HS-5 (cell line): ENCODE measurements at regions not wholly inside any gene's neighbourhood (a gene's known extent, or its start where the extent isn't known, plus 50 kb on each side); places are given as distances from the start of the nearest gene placed in this dataset.
A peak's percentile ranks its signal among the peaks of the same experiment; 100 is the strongest.

ENCODE experiments used
- DNase-seq: peaks from one replicate; pipeline ENCODE4 v3.0.0-alpha.2; 2012; ENCODE audit warnings: low read depth

DNA sequence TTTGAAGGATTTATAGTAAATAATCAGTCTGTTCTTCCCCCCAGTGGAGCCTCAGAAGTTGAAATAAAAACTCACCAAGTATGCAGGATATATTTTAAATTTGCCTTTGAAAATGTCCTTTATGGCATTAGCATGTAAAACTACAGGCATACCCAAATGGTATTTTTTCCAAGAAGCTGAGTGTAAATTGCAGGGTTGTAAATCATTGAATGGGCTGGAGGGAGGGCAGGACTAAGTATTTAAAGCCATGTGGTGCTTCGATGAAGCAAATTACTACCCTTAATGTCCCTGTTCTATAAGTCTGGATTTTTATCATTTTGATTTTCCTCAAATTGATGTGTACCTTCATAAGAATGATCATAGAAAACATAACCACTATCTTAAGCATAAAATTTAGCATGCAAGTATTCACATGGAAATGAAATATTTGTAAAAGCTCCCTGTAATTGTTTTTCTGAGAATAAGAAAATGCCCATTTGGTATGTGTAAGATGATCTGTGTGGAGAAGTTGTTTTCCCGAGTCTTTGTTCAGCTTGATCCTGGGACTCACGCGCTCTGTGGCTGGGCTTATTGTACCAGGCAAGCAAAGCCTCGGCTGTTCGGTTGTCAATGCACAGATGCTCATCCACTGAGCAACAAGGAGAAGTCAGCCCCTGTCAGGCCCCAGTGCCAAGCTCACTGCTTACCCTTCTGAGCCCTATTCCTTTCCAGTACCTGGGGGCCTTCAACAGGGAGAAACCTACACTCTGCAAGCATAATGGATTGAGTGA, 66.7 kb downstream of the CD164 start:
- no peak for DNase-seq

DNA sequence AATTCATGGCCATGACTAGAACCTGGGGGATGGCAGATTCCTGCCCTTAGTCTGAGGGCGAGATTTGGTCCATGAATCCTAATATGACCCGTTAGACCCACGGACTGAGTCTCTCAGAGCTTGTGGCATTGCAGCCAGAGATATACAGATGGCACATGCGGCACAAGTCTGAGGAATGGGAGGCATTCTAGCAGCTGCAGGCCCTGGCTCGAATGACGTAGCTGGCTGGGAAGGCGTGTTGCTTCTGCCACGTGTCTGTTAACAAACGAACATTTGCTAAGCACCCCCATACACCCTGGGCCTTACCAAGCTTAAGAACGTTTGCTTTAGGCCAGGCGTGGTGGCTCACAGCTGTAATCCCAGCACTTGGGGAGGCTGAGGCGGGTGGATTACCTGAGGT, 68.0 kb downstream of the CD164 start:
- DNase-seq: no peak

GRCh38 chr6:109313139-109313538, 69.1 kb downstream of the CD164 start:
- no peak for DNase-seq

DNA sequence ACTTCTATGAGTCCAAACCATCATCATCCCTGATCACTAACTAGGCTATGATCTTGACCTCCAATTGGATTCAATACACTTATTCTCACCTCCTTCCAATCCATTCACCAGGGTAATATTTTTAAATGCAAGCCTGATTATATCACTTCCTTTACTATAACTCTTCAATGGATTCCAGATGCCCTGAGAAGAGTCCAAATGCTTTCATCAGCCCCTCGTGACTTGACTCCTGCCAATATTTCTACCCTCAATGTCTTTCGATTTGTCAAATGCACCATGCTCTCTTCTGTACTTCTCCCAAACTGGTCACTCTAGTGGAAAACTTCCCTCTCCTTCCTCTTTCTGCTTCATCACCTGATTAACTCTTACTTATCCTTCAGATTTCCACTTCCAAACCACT, 70.8 kb downstream of the CD164 start:
- DNase-seq: no peak

DNA sequence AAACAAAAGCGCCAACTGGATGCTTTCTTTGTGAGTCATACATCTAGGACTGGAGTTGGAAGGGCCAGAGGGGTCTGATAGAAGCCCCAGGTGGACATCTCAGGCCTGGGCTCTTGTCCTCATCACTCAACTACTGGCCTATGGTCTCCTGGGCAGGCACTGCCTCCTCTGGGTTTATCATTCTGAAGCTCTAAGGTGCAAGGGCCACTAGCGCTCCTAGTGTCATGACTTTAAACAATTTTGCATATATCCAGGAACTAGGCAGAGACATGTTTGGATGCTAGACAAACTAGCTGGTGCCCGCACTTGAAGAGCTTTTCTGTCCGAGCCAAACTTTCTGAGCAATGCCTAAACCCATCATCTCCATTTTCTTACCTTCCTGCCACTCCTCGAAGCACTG, 72.3 kb downstream of the CD164 start:
- no peak for DNase-seq

GRCh38 chr6:109308018-109308492, 74.2 kb downstream of the CD164 start:
- DNase-seq: peak; percentile 89

DNA sequence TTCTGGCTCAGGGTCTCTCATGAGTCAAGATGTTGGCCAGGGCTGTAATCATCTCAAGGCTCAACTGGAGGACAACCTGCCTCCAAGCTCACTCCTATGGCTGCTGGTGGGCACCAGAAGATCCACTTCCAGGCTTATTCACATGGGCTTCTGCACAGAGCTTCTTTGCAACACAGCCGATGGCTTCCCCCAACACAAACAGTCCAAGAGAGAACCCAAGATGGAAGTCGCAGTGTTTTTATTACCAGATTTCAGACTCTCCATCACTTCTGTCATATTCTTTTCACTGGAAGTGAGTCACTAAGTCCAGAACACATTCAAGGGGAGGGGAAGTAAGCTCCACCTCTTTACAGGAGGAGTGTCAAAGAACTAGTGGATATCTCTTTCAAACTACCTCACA, 75.5 kb downstream of the CD164 start:
- DNase-seq: no peak

GRCh38 chr6:109305028-109305427, 77.2 kb downstream of the CD164 start:
- DNase-seq: no peak

DNA sequence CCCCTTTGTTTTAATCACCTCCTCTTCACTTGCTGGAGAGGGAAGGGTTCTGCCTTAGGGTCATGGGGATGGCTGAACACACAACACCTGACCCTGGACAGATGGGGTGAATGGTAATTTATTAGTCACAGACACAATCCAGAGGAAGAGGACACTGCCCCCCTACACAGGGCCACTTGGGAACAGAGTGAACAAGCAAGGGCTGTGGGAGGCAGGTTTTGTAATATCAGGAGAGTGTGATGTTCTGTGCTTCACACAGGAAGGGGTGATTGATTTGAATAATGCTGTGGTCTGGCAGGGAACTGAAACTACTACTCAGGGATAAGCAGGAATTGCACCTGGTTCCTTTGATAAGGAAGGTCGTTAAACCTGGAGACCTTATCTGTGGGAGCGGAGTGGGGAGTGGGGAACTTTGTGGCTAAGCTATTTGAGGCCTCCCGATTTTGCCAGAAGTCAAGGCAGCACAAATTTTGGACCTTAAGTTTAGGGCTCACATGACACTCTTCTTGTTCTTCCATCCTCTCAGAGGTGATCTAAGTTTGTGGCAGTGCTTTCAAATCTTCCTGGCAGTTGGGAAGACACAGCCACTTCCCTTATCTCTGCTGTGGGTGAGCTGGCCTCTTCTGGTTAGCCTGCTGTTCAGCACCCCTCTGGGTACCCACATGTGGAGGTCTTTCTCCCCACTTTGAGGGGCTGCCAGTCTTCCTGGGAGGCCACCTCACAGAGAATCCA, 77.8 kb downstream of the CD164 start:
- no peak for DNase-seq

- DNase-seq: no peak
Observed at GRCh38 chr6:109303640-109304283, 78.5 kb downstream of the CD164 start.

DNA sequence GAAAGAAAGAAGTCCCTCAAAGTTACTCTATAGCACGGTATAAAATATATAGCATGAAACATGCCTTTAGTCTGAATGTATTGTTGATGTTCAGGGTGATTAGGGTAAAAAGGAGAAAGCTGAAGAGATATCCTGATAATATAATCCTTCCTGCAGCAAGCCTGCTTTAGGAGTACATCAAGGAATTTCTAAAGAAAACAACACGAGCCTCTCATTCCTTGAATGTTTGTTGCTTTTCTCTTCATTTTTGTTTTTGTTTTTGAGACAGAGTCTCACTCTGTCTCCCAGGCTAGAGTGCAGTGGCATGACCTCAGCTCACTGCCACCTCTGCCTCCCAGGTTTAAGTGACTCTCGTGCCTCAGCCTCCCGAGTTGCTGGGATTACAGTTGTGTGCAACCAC, 79.1 kb downstream of the CD164 start:
- DNase-seq: no peak

DNA sequence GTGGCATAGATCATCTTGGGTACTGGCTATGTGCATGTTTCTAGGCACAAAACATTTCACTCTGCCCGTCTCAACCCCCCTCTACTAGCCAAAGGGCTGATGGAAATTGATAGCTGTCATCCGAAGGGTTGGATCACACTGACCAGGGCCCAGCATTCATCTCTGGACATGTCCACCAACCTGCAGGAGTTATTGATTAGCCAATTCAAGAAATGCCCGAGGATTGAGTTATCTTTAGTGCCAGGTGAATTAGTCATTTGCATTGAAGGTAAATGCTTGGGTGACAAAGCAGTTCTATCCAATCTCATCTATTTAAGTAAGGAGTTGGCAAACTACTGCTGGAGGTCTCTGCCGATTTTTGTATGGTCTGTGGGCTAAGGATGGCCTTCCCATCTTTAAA, 80.1 kb downstream of the CD164 start:
- DNase-seq: no peak

GRCh38 chr6:109301418-109301817, 80.8 kb downstream of the CD164 start:
- DNase-seq: no peak

DNA sequence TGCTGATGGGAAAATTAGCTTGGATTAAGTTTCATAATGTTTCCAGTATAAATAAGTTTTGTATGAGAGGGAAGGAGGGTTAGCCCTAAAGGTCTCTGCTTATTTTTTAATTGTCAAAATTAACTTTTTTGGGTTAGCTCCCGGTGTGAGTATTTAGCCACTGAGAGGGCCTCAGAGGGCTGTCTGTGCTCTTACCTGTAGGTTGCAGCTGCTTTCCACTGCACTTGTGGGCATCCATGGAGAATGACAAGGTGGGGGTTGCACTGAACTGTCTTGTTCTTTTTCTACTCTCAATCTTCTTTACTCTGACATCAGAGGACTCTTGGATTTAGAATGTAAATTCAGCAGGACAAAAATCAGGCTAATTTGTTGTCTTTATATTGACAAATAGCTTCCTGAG, 81.4 kb downstream of the CD164 start:
- no peak for DNase-seq

DNA sequence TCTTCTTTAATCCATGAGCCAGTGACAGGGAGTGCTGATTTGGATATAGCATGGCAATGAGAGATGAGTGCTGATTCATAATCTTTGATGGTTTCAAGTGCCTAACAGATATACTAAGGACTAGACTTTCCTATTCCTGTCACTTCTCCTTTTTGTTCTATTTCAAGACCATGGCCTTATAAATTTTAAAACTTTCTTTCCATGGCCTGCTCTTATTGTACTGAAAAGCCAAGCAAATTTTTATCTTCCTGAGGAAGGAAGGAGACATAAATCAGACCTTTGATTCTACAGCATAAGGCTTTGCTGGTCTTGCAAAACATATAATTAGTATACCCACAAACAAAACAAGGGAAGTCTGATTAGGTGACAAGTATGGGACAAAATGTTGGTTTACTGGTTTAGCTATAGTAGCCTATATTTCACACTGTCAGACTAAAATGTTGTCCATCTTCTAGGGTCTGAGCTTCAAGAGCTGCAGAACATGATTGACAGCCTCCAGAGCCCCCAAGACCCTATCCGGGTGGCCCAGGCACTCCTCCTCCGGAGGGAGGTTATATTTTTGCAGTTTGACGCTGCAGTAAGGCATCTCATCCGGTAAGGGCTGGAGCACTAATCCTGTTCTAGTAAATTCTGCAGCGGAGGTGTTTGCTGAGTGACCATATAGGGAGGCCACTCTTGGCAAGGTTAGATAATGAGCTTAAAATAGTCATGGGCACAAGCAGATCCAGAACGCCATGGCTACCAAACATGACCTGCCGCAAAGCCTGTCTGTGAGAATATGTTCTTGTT, 82.3 kb downstream of the CD164 start:
- DNase-seq: no peak

- no peak for DNase-seq
Observed at GRCh38 chr6:109299265-109299607, 83.0 kb downstream of the CD164 start.

DNA sequence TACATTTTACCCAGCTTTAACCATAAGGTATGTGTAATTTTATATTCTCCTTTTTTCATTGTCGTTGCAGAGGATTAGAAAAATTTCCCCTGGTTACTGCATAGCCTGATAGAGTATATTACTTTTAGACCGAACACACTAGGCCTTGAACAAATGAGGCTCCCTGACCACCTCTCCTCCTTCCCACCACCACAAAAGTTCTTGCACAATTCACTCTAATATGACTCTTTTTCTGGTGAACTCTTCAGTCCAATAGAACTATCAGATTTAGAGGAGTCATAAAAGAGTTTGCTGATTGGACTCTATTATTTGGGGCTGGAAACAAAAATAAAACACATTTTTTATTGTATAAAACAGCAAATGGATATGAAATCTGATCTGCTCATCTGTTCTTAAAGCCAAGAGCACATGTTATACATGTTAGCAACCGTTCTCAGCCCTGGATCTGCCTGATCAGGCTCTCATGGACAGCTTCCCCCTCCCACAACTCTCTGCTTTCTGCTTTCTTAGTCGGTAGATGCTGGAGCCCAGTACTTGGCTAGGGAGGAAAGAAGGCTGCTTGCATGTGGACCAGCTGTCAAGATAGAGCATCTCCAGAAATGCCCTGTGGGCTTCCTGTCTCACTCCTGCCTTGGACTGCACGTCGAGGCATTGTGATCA, 83.5 kb downstream of the CD164 start:
- no peak for DNase-seq

DNA sequence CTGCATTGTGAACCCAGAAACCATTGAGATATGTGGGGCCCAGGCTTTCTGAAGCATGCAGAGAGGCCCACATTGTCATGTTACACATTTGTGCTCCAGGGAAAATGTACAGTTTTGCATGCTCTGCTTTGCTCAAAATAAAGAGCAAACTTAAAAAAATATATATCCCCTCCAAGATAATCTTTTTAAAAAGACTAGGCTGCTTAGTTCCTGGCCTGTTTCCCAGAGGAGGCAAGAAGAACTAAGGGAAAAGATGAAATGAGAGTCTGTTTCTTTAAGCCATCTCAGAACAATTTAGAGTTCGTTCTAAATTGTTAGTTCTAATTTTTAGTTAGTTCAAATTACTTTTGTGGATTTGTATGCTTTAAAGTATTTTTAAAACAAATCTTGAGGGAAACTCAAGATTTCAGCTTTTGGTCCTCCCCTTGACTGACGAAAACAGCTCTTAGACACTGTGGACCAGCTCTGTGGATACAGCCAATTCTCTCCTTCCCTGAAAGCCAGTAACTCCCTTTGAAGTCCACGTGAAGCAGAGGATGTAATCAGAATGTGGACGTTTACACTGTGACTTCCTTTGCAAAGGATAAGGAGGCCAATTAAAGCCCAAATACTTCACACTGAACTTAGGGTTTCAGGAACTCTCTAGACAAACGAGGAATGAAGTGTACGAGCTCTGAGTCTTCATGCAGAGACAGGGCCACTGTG, 84.7 kb downstream of the CD164 start:
- no peak for DNase-seq

DNA sequence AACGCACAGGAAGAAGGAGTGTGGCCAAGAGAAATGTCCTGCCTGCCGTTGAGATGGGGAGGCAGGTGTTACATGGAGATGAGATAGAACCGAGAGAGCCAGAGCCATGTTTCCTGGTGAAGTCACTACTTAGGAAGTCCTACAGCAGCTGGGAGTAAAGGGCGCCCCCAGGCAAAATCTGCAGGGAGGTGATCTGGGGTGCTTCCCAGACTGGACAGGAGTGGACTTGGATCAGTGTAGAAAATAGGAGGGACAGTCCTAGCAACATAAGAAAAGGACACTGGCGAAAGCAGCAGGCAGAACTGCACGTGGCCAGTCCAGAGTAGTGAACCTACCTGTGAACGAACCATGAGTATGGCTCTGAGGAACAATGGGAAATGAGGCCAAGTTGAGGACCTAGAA, 85.3 kb downstream of the CD164 start:
- no peak for DNase-seq

DNA sequence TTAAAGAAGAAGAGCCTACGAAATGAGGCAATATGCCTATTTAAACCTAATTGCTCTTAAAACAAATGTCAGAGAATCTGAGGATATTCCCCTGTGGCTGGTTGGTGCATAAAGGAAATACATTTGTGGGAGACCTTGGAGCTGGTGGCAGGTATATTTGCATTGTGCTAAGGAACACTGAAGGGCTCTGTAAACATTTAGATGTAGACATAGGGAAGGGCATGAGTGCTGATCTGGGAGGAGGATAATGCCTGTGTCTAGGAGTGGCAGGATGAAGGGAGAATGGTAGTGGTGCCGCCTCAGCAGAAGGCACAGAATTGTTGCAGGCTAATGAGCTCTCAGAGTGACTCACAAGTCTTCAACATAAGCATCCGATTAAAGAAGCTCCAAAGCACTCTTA, 85.8 kb downstream of the CD164 start:
- DNase-seq: no peak

GRCh38 chr6:109295774-109296156, 86.5 kb downstream of the CD164 start:
- DNase-seq: no peak
